Thyroid gland (tissue), 4 donors: ENCODE measurements at regions not wholly inside any gene's neighbourhood (a gene's known extent, or its start where the extent isn't known, plus 50 kb on each side); places are given as distances from the start of the nearest gene placed in this dataset.
"Not testable (repeated sequence)": the region's sequence is repeated elsewhere in the genome, so short reads cannot be mapped to it uniquely, and the experiment has no call there.

Experiments
- CTCF ChIP-seq, 6 experiments: fragments of 200-600 bp in 3 of 6; fragments of 450-650 bp in 3 of 6; sonication (generic) in 3 of 6; IDR thresholded peaks; one replicate each; pipeline ENCODE4 v1.5.1; 2016 to 2019; ENCODE audit warnings: antibody characterized with exemption in 6 of 6, mild to moderate bottlenecking in 2 of 6, inconsistent platforms in 1 of 6, moderate library complexity in 1 of 6
- POLR2A ChIP-seq, 2 donors: fragments of 450-650 bp; IDR thresholded peaks; one replicate each; pipeline ENCODE4 v1.6.1; 2017; ENCODE audit warnings: antibody characterized with exemption in 2 of 2, mild to moderate bottlenecking in 2 of 2, moderate library complexity in 1 of 2

DNA sequence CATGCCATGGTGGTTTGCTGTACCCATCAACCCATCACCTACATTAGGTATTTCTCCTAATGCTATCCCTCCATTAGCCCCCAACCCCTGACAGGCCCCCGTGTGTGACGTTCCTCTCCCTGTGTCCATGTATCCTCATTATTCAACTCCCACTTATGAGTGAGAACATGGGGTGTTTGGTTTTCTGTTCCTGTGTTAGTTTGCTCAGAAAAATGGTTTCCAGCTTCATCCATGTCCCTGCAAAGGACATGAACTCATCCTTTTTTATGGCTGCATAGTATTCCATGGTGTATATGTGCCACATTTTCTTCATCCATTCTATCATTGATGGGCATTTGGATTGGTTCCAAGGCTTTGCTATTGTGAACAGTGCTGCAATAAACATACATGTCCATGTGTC lies 89.0 kb upstream of the EHBP1 start:
- not testable (repeated sequence) for TF ChIP-seq CTCF, POLR2A (IDR thresholded peaks at IDR 0.05)
